HG02852 (cell line): ENCODE measurements at regions not wholly inside any gene's neighbourhood (a gene's known extent, or its start where the extent isn't known, plus 50 kb on each side); places are given as distances from the start of the nearest gene placed in this dataset.

Source experiments
- ATAC-seq: cut with Tn5 transposase; IDR thresholded peaks from one replicate; pipeline ENCODE4 v1.9.1; 2021; ENCODE audit warnings: mild to moderate bottlenecking, moderate library complexity; ENCODE audit not compliant: unreplicated experiment

- no peak for ATAC-seq
Measured at GRCh38 chr11:121801394-121801748, 314.6 kb downstream of the BLID start.

GRCh38 chr11:121800731-121801393 lies 315.2 kb downstream of the BLID start:
- ATAC-seq = no peak

GRCh38 chr11:121800240-121800639 lies 315.8 kb downstream of the BLID start:
- ATAC-seq = no peak

GRCh38 chr11:121797496-121797895 lies 318.5 kb downstream of the BLID start:
- ATAC-seq = no peak

- no peak for ATAC-seq
Measured at GRCh38 chr11:121795174-121795573, 320.8 kb downstream of the BLID start.

- no peak for ATAC-seq
Measured at GRCh38 chr11:121794671-121795141, 321.3 kb downstream of the BLID start.

DNA sequence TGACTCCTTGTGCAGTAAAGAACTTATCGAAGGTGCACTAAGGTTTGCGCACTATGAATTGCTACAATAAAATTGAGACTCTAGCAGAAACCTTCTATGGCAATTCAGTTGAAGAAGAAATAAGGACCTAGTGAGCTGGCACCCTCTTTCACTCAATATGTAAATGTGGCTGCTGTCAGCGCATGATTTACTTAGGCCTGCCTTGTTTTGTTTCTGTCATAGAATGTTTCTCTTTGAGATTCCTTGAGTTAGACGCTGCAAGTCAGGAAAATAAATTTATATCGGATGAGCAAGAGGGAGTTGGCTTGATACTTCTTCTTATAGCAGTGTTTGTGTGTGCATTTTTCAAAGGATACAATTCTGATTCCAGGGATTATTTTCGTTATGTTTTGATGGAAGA lies 322.1 kb downstream of the BLID start:
- no peak for ATAC-seq

DNA sequence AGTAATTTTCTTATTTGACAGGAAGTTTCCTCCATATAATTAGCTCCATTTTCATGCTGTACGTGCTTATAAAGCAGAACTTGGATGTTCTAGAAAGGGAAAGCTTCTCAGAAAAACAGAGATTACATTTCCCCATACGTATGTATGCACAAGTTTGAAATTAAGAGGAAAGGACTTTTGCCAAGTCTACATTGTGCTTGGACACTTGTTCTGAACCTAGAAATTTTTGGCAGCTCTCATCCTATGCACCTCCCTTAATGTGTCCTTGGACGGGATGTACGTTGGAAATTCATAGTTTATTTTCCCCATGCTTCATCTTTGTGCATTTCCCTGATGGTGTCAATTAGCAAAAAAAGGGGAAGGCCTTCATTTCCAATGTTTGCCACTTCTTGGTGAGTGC lies 322.7 kb downstream of the BLID start:
- no peak for ATAC-seq

DNA sequence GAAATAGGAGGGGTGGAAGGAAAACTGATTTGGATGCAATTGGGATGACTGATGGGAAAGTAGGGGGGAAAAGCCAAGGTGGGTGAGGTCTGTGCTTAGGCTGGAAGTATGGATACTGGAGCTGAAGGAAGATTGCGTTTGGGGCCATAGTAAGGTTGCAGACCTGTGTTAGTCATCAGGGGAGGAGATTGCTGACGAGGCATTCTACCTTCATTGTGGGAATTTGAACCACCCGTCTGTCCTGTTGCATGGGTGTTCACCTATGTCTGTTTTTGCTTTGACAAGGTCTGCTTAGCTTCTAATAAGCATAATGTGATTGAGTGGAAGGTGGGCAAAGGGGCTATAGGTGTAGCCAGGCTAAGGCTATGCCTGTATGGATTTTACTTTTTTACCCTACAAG lies 323.8 kb downstream of the BLID start:
- no peak for ATAC-seq

DNA sequence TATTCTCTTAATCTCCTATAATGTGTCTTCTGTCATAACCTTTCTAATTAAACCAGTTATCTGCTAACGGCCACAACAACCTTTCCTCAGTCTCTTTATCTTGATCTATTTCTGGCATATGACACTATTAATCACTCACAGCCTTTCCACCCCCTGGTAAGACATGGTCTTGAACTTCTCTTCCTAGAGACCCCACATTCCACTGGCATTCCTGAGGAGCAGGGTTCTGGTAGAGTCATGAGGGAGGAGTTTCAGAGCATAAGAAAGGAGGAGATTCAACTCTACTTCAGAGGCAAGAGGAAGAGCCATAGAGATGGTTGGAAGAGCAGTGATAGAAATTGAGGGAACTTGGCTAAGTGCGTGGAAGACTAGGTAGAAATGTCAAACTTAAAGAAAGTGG lies 325.6 kb downstream of the BLID start:
- no peak for ATAC-seq

GRCh38 chr11:121780971-121781370 lies 328.2 kb upstream of the SORL1-AS1 start:
- no peak for ATAC-seq

DNA sequence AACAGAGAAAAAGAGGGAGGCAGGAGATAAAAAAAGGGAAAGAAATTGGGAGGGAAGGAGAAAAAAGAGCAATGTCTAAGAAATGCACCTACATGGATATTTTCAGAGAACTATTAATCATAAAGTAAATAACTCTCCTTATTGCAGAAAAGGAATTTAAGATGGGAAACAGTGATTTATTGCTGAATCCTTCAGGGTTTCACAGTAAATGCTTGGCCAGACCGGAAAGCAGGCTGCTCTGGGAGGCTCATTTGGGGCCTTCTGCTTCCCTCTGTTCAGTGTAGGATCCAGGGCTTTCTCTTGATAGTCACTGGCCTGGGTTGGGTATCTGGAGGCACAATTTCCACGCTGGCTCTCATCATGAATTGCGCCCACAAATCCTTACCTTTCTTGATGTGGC lies 324.3 kb upstream of the SORL1-AS1 start:
- ATAC-seq = no peak

GRCh38 chr11:121775276-121775675 lies 322.5 kb upstream of the SORL1-AS1 start:
- ATAC-seq = no peak

DNA sequence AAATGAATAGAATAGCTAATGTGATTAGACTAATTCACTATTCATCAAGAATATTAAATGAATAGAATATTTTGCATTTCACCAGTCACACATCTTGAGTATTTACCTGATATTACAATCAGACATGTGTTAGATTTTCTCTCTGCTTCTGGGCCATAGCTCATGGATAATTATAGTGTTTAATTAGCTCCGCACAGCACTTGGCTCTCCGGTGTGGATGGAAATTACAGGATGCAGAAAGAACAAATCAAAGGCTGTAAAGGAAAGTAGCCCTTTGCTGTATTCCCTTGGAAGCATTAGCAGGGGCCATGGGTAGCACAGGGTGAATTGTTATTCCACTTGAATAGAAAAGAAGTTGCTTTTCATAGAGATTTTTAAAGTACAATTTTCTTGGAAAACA lies 320.3 kb upstream of the SORL1-AS1 start:
- ATAC-seq = no peak

- ATAC-seq = no peak
Measured at GRCh38 chr11:121770939-121771595, 318.3 kb upstream of the SORL1-AS1 start.

DNA sequence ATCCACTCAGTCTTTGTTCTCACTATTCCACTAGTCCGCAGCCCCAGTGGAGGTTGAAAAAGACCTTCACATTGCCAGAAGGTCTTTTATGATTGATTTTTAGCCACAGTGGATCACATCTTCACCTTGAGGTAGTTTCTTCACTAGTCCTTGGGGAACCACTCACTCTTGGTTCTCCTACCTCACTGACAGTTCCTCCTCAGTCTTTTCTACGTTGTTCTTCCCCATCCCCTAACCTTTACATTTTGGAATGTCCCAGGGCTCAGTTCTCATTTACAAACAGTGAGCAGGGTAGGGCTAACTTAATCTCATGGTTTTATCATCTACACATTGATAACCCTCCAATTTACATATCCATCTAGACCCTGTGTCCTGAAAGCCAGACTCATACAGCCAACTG lies 316.4 kb upstream of the SORL1-AS1 start:
- no peak for ATAC-seq

DNA sequence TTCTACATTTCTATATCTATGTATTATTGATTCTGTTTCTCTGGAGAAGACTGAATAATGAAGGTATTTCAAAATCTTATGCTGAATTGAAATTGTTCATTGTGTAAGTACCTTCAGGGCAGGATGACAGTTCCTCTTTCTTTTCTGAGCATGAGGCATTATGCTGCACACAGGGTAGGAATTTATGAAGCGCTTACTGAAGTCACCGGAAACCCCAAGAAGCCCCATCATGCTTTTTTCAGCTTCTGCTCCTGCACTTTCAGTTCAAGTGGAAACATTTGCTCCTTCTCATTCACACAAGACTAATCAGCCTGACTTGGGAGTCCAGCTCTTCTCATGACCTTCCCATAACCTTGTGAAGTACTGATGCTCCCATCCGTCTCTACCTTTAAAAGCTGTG lies 314.7 kb upstream of the SORL1-AS1 start:
- ATAC-seq = peak; percentile 77

- peak; percentile 16 for ATAC-seq
Measured at GRCh38 chr11:121766991-121767390, 314.2 kb upstream of the SORL1-AS1 start.

GRCh38 chr11:121766166-121766565 lies 313.4 kb upstream of the SORL1-AS1 start:
- ATAC-seq = no peak

- ATAC-seq = peak; percentile 77
Measured at GRCh38 chr11:121763526-121763925, 310.8 kb upstream of the SORL1-AS1 start.

DNA sequence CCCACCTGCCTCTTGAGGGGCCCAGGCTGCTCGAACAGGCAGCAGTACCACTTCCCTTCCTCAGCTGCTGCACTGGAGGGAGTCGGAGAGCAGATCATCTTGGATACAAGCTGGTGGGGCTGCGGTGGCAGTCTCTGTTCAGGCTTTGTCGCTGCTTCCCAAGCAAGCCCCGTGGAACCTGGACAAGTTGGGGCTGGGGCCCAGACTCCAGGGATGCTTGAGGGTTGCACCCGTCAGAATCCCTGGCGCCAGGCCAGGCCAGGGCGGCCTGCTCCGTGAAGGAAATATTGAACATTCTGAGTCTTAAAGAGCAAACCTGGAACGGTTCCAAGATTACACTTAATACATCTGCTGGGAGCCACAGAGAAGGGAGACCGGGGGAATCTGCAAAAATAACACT lies 310.1 kb upstream of the SORL1-AS1 start:
- no peak for ATAC-seq

- ATAC-seq = no peak
Measured at GRCh38 chr11:121761186-121761585, 308.4 kb upstream of the SORL1-AS1 start.
